CD4-positive, alpha-beta T cell treated with Interleukin-12 subunit alpha and Interleukin-12 subunit beta, for 1 hour (primary cell): ENCODE measurements at regions not wholly inside any gene's neighbourhood (a gene's known extent, or its start where the extent isn't known, plus 50 kb on each side); places are given as distances from the start of the nearest gene placed in this dataset.

Source experiments
- DNase-seq: peaks from one replicate; pipeline ENCODE4 v3.0.0-alpha.2; 2020

DNA sequence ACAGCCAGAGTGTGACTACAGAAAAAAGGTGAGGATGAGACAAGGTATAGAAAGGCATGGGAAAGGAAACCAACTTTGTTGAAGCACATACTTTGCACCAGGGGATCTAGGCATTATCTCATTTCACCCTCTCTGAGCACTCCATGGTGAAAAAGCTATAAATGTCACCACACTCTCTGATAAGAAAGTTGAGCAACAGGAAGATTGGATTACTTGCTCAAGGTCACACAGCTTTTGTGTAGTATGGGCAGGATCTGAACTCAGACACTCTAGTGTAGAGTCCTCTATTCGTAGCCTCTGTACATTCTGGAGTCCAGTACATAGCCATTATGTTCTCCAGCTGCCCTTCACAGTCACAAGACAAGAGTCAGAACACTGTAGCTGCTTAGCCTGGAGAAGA lies 163.4 kb upstream of the SEMA6D start:
- no peak for DNase-seq

DNA sequence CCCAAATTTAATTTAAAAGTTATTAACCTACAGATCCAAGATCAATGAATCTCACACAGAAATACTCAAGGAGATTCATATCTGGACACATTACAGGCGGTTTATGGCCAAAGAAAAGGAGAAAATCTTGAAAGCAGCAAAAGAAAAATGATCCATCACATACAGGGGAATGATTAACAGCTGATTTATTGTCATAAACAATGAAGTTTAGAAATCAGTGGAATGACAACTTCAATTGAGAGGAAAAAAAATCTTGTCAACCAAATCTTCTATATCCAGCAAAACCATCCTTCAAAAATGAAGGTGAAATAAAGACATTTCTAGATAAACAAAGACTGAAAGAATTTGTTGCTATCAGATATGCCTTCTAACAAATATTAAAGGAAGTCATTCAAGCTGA lies 156.2 kb upstream of the SEMA6D start:
- no peak for DNase-seq

DNA sequence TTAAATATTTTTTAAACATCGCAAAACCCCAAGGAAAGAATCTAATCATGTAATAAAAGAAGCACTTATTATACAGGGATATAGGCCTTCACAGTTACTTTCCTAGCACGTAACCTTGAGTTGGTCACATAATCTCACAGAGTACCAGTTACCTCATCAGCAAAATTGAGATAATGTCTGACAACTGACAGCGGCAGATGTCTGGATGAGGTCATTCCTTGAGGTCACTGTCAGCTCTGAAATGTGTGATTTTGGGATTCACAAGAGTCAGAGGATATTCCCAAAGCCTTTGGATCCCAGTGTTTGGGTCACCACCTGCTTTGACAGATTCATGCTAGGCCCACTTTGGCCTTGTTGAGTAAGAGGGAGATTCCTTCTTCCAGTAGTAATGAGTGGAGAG lies 151.4 kb upstream of the SEMA6D start:
- no peak for DNase-seq

DNA sequence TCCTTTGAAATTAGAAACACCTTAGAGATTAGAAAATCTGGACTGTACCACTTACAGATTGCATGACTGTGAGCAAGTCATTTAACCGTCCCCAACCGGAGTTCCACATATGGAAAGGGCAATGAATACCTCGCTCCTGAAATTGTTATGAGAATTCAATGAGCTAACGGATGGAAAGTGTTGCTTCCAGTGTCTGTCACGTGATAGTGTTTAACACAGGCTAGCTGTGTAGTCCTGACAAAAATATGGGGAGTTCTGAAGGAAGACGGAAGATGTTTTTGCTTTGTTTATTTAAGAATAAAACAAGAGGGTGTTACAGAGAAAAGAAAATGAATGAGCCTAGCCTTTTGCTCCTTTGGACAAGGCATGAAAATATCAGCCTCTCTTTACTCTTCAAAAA lies 150.7 kb upstream of the SEMA6D start:
- no peak for DNase-seq

DNA sequence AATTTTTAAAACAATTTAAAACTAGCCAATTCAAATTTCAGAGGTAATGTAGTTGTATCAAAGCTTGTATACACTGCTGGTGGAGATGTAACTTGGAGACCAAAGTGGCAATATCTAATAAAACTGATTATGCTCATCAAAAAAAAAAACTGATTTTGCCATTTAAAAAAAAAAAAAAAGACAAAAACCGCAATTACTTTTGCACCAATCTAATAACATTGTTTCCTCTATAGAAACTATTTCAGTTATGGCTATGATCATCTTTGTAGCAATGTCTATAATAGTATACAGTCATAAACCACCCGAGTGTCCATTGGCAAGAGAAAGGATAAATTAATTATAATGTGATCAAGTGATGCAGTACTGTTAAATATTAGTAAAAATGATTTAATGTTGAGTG lies 149.3 kb upstream of the SEMA6D start:
- DNase-seq: no peak

DNA sequence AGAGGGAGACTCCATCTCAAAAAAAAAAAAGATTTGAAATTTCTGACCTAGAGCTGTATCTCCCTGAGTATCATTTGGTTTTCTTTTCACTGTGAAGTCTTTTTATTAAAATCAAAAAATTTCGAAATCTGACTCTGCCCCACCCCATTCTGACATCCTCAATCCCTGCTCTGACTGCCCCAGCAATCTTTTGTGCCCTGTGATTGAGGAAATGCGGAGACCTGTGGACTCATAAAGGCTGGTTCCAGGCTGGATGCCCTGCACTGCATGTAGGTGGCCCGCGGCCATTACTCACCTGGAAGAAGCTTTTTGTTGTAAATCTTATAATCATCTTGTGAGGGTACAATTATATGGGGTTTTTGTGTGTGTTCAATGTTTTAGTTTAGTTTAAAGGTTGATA lies 147.3 kb upstream of the SEMA6D start:
- DNase-seq: no peak

DNA sequence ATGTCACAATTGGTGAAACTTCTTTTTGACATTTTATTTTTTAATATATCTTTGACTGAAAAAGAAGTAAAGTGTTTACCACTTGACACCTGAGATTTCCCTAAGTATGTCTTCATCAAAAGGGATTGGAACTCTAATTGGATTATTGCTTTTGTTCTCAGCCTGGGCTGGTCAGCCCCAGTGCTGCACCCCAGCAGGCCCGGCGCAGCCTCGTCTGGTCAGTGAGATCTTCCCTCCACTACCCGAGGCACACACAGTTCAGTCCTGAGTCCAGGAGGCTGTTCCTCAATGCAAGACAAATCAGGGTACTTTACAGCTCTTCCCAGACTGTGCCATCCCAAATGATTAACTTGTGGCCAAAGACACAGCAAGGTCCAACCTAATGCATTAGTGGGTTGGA lies 146.9 kb upstream of the SEMA6D start:
- DNase-seq: no peak

DNA sequence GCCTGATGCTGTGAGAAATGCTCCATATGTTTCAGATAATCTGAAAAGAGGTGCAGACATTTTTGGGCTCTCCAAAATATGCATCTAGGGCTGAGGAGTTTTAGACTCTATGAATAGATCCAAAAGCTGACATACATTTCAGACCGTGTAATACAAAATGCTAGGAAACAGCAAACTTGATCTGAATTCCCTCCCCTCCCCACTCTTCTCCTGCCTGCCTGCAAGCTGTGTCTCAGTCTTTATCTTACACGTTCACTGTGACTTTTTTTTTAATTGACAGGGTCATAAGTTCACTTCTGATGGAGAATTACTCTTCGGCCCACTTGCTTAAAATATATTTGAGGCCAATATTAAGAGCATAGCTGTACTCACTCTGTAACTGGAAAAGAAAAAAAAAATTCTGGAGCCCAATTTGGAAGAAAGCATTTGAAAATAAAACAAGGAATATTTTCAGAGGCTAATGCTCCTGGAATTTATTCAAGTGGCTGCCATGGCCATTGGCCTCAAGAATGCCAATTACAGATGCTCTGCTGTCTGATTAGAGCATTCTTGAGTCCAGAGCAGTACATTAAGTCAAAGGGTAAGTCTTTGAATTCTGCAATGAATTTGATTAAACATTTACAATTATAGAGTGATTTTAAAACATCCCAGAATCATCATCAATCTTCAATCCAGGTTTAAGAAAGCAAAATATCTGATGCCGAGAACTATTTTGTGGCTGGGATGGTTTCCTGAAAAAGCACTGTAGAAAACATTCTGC lies 146.2 kb upstream of the SEMA6D start:
- DNase-seq: no peak

DNA sequence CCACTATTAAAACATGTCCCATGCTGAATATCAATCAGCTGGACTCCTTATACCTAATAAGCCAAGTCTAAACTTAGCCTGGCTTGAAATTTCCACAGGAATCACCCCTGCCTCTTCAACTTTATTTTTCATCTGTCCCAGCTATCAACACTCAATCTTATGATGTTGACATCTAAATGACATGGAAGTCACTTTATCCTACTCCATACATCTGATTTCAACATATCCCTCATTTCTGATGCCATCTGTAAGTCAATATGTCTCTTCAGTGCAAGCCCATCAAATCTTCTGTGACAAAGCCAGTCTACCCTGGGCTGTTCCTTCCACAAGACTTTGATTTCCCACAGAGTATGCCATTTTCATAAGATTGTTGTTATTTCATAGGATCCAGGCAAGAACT lies 143.6 kb upstream of the SEMA6D start:
- DNase-seq: no peak

DNA sequence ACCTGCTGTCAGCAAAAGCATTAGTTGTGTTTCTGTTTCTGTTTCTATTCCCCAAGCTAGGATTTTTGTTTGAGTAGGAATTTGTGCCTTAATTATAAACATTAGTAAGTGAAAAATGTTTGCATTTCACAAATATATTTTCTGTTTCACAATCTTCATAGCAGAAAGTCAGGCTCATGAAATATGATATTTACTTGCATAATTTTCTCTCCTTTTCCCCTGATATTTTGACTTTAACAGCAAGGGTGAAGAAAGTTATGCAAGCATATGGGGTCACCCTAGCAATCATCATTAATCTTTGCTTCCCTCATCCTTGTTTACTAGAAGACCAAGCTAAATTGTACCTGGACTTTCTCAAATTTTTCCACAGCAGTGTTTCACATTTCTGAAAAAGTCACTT lies 140.3 kb upstream of the SEMA6D start:
- no peak for DNase-seq

DNA sequence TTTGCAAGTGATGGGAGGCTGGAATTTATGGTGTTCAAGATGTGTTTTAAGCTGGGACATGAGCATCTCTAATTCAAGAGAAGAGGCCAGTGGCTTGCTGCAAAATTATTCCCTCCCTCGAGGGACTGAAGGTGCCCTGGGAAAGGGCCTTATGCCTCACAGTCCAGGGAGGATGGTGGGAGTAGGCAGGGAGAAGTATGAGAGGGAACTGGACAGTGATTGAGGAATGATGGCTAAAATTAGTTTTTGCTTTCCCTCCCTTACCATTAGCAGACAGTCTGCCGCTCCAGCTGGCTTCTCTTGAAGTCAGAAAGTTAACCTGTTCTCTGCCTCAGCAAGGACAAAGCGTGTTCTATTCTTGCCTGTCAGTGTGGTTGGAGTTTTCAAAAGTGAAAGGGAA lies 139.8 kb upstream of the SEMA6D start:
- no peak for DNase-seq

DNA sequence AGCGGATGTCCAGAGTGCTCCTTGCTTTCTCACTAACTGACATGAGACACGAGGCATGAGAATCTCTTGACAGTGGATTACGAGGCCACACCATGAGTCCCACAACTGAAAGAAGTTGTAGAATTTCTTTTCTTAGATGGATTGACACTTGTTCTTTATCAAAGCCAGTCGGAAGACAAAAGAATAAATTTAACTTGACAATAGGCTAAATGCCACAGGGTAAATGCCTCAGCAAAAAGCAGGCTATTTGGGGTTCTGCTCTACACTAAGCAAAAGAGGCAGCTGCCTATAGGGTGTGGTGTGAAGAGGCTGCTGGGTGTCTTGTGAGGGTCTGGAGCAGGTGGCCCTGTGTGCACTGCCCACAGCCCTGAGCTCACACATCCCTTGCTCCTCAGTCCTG lies 135.1 kb upstream of the SEMA6D start:
- DNase-seq: no peak

DNA sequence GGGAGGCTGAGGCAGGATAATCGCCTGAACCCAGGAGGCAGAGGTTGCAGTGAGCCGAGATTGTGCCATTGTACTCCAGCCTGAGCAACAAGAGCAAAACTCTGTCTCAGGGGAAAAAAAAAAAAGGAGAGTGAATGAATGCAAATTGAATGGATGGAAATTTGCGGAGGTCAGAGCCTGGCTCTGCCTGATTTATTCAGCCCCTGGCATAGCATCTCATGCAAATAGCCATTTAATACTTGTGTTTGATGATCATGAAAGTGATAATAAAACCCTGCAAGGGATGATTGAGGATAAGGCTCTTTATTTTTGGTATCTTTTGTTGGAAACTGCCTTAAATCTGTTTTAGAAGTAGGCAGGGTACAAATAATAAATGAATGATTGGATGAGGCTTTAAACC lies 133.0 kb upstream of the SEMA6D start:
- no peak for DNase-seq

DNA sequence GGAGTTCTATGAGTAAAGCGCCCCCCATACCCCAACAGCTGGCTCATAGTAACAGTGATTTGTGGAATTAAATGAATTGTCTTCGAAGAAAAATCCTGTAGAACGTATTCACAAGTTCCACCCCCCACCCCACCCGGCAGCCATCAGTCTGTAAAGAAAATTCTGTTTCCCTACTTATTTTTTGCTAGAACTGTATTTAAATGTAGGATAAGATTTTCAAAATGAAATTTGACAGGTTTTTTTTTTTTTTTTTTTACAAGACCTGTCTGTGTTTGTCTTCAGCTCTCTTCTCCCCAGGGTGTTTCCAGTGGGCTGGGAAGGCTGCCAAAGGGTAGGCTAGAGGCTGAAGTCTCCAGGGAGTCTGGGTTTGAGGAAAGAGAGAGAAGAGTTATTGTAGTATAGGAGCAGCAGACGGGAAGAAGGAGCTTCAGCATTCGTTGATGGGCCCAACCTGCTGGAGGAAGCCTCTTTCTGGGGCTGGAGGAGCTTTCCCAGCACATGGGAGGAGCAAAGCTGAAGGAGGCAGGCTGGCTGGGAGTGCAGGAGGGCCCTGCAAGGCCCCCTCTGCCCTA lies 130.6 kb upstream of the SEMA6D start:
- DNase-seq: no peak

DNA sequence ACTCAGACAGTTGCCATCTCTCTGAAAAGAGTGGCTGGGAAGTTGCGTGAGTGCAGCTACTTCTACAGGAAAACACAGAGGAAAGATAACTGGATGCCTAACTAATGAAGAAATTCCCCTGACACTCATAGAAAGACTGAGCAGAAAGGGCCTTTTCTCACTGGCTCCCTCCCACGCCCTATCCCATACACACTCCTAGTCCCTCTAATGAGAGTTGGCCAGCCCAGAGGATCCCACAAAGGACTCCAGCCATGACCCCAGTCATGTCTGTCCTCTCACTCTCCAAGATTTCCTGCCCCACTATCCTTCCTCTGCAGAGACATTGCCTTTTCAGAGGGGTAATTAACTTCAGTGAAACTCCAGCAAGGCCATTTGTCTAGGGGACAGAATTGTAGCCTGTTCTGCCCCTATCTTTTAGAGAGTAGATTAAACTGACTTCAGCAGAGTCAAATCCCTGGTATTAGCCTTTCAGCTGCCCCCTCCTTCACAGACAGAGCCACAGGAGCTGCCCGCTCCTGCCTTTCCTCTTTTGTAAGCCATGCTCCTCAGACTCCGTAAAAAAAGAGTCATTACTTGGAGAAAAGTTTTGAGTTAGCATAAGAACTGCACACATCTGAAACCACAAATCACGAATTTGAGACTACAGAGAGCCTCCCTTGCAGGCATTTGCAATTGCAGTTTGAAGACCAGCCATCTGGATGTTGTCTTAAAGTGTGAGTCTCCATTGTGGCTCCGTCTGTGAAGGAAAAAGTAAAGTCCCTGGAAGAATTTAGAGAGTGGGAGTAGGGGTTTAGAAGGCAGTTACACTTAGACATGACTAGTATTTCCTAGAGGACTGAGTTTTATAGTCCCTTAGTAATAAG lies 129.1 kb upstream of the SEMA6D start:
- no peak for DNase-seq

DNA sequence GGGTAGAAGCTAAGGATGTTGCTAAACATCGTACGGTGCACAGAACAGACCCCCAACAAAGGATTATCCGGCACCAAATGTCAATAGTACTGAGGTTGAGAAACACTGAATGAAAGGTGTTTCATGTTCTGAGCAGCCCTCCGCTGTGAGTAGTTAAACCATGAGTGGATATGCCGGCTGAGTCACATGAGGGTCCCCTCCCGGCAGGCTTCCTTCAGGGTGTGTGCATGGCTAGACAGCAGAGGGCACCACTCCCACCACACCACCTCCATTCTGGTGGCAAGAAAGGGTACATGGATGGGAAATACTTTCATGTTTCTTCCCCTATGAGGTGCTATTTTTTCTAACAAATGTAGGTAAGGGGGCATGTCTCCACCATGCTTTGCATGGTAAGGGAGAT lies 128.3 kb upstream of the SEMA6D start:
- no peak for DNase-seq

DNA sequence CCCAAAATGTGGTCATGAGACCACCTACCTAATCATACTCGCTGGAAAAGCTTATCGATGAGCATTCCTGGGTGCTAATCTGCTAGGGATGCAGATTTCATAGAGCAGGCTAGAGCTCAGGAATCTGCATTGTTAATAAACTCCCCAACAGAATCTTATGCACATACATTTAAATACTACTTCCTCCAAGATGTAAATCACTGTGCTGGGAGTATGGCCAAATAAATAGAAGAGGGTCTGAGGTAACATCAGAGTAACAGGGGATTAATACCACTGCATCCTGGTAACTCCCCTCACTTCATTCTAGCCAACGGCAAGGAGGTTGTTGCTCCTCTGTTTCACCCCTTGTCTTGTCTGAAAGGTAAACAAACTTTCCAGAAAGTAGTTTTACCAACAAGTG lies 118.3 kb upstream of the SEMA6D start:
- DNase-seq: no peak

DNA sequence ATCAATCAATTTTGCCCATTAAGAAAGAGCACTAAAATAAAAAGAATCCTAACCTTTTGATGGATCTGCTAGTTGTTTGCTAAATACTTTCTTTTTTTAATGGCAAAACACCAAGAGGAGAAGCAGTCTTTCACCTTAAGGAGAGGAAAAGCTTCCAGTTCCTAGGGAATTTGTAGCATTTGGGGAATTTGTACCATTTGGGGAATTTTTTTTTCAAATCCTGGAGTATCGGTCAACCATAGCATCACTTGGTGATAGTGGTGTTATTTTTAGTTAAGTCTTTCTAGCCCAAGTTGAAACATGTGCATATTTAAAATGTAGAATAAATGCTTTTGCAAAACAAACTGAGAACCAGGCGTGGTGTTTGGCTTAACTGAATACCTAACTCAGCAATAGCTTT lies 117.5 kb upstream of the SEMA6D start:
- DNase-seq: no peak

DNA sequence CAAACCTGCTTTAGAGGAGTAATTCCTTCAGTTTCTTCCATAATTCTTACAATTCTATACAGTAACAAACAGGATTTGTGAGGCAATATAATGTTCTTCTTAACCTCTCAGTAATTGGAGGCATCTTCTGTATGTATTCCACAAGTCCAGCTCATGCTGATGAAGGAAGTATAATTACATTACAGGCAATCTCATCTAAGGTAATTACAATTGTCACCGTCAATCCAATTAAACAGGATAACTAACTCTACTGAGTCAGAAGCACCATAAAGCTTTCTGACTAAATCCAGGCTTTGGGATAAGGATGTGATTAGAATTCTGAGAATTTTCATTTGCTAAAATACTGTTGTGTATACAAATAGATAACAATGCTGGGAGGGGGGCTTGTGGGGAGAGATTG lies 115.2 kb upstream of the SEMA6D start:
- DNase-seq: no peak

DNA sequence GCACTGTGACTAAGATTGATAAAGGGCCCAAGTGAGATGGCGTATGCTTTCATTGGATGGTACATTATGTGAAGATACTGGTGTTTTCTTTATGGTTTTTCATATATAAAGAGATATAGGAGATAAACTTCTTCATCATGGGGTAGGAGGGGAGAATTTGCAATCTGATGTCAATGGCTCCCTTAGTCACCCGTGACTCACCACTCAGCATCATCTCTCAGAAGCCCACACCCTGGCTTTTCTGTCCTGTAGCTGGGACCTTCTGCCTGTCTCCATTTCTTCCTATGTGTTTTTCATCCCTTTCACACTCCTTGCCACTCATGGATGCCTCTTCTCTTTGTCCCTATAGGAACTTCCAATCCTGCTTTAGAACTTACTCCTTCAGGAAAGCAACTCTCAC lies 114.3 kb upstream of the SEMA6D start:
- no peak for DNase-seq

DNA sequence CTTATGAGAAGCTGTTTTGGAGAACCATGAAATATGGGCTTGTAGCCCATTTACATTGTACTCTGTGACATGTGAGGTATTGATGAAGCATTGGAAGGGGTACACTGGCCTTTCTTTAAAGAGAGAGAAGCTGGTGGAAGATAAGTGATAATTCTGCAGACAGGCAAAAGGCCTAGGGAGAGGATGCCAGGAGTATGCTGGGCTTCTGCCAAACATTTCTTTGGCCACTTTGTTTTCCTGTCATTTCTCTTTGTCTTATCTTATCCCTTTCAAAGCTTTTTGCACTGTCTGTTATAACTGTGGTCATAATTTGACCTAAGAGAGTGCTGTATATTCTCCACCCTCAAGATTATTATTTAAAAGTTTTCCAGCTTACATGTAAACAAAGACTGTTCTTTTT lies 109.6 kb upstream of the SEMA6D start:
- DNase-seq: no peak

DNA sequence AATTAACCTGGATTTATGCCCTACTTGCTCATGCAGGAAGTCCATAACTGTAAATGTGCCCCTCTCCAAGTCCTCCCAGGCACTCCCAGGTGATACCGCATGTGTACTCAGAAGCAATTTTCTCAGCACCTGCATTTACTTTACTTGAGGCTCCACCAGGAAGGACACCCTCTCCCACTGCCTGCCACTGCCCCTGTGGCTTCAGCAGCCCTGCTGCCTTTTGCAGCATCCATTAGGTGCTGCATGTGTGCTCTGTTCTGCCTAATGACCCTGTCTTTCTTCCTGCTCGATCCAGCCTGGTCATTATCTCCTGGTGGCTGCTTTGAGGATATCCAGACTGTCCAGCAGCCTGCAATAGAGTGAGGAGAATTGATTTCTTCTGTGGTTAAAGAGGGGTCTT lies 107.6 kb upstream of the SEMA6D start:
- DNase-seq: no peak

DNA sequence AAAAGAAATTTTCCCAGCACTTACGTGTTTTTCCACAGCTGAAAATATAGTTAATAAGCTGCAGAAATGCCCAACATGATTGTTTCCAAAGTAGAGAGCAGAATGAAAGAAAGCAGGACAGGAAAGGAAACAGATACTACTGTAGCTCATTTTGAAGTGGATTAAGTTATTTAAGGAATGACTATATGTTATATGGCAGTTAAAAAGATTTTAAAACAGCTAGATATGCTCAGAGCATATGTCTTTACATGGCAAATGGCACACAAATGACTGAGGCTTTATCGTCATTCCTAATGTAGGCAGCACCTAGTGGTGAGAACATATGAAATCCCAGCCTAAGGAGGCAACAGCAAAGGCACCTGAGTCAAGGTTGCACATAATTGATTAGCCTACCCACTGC lies 106.6 kb upstream of the SEMA6D start:
- no peak for DNase-seq

DNA sequence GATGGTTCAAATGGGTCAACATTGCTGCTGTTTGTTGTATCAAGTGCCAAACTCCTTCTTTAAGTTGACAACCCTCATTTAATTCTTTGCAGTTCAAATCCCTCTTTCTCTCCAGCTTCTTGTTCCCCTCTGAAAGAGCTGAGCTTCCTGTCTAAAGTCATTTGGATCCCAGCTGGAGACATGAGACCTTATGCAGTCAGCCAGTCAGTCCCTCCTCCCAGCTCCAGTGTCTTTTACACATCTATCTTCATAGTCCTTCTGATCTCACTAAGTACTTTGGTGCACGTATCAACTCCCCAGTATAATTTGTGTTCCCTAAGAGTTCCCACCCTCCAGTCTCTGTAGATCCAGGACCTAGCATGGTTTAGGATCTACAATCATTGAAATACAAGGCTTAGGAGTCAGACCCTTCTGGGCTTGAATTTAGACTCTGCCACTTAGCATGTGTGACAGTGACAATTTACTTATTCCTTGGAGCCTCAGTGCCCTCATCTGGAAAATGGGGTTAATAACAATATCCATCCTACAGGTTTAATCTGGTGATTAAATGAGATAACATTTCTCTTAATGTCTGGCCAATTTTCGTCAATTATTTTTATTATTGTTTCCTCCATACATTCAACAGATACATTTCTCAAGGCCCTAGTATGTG lies 102.8 kb upstream of the SEMA6D start:
- no peak for DNase-seq
